ENCODE measurements at regions not wholly inside any gene's neighbourhood (a gene's known extent, or its start where the extent isn't known, plus 50 kb on each side); places are given as distances from the start of the nearest gene placed in this dataset.

- no peak overlapping the region for H3K4me3 ChIP-seq (ENCODE audit: insufficient read depth, low read depth, low read length)
- H3K36me3 ChIP-seq (replicated peaks; ENCODE audit: control insufficient read depth, insufficient read depth, low read length), result no peaks in the 10 kb centered on the region
- no peak for DNase-seq
- H3K27me3 ChIP-seq (ENCODE audit: control insufficient read depth, insufficient read depth, low read length), result no peaks in the 10 kb centered on the region
Measured at GRCh38 chr15:75145027-75145841, 56.4 kb upstream of the C15orf39 start.

GRCh38 chr15:75148280-75148679, 53.4 kb upstream of the C15orf39 start:
- Histone ChIP-seq H3K4me3 (ENCODE audit: insufficient read depth, low read depth, low read length) (no peak overlapping the region), H3K36me3 (replicated peaks; ENCODE audit: control insufficient read depth, insufficient read depth, low read length) (no peaks in the 10 kb centered on the region), H3K27me3 (ENCODE audit: control insufficient read depth, insufficient read depth, low read length) (no peaks in the 10 kb centered on the region)
- DNase-seq, result no peak

DNA sequence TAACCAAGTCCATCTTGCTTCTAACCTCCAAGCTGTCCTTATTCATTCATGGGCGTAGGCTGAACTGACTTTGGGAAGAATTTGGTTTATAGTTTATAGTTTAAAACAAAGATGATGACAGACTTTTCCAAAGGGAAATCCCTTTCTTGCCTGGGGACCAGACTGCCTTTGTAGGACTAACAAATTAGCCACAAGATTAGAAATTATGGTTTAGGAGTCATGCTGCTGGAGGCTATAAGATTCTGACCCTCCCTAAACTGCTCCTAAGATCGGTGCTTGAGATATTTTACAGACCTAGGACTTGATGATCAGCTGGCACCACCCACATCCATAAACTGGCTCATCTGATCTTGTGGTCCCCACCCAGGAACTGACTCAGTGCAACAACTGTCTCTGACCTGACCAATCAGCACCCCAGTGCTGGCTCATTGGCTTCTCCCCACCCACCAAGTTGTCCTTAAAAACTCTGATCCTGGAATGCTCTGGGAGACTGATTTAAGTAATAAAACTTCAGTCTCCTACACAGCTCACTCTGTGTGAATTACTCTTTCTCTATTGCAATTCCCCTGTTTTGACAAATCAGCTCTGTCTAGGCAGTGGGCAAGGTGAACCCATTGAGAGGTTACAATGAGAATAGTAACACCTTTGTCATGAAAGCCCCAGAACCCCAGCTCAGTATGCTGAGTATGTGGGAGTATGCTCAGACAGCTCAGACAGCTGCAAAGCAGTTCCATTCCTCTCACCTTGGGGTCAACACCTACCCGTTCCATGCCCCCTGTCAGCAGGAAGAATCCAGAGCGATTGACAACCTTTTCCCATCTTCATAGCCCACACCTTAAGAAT, 51.6 kb upstream of the C15orf39 start:
- Histone ChIP-seq H3K36me3 (replicated peaks; ENCODE audit: control insufficient read depth, insufficient read depth, low read length) (no peaks in the 10 kb centered on the region), H3K4me3 (ENCODE audit: insufficient read depth, low read depth, low read length) (no peak overlapping the region), H3K27me3 (ENCODE audit: control insufficient read depth, insufficient read depth, low read length) (no peaks in the 10 kb centered on the region)
- DNase-seq, result no peak

- no peaks in the 10 kb centered on the region for H3K27me3 ChIP-seq (ENCODE audit: control insufficient read depth, insufficient read depth, low read length)
- H3K36me3 ChIP-seq (replicated peaks; ENCODE audit: control insufficient read depth, insufficient read depth, low read length), result no peaks in the 10 kb centered on the region
- H3K4me3 ChIP-seq (ENCODE audit: insufficient read depth, low read depth, low read length), result no peak overlapping the region
- no peak for DNase-seq
Measured at GRCh38 chr15:75151214-75152128, 50.2 kb upstream of the C15orf39 start.
